GM23248 (cell line): ENCODE measurements at regions not wholly inside any gene's neighbourhood (a gene's known extent, or its start where the extent isn't known, plus 50 kb on each side); places are given as distances from the start of the nearest gene placed in this dataset.

ENCODE experiments used
- EZH2 ChIP-seq: fragments of 200-600 bp; sonication (generic); IDR thresholded peaks from 2 replicates; pipeline ENCODE4 v1.6.1; 2018; ENCODE audit warnings: antibody characterized with exemption, mild to moderate bottlenecking; ENCODE audit not compliant: insufficient read depth, poor library complexity, severe bottlenecking
- EZH2phosphoT487 ChIP-seq: fragments of 200-600 bp; sonication (generic); IDR thresholded peaks from 2 replicates; pipeline ENCODE4 v1.6.1; 2018; ENCODE audit warnings: antibody characterized with exemption, moderate library complexity, mild to moderate bottlenecking, low read depth; ENCODE audit not compliant: insufficient read depth

DNA sequence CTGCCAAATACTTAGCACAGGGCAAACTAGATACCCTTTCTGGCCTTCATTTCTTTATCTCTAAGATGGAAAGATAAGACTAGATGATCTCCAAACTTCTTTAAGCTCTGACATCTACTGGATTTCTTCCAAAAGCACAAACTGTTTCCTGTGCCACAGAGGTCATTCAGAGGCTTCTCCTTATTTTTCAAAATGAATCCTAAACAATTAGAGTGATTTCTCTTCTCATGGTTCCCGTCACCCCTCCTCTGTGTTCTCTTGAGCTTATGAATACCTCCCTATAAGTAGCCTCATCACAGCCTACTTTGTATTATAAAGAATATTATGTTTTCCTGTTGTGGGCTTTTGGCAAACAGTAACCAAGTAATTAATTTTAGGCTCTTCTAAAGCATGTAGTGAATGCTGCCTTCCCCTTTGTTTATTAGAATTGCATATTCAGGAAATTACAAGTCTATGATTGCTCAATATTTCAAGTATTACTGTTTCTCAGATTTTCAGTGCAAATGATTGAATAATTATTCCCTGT is 179.5 kb downstream of the REEP3 start:
- no peak for TF ChIP-seq EZH2
- no peak for TF ChIP-seq EZH2phosphoT487
